OCI-LY3 (cell line): ENCODE measurements at regions not wholly inside any gene's neighbourhood (a gene's known extent, or its start where the extent isn't known, plus 50 kb on each side); places are given as distances from the start of the nearest gene placed in this dataset.

Experiments
- H2AFZ ChIP-seq: fragments of 200-600, 300-600 bp; shearing (Covaris generic); 2 replicates; pipeline ENCODE4 v1.6.0; 2014; ENCODE audit warnings: antibody characterized with exemption, low read depth, low read length
- H3K27ac ChIP-seq: fragments of 200-600, 300-600 bp; sonication (generic); 2 replicates; pipeline ENCODE4 v1.5.1; 2014; ENCODE audit warnings: mild to moderate bottlenecking, low read length, moderate library complexity, mixed read lengths
- H3K27me3 ChIP-seq: fragments of 200-600, 300-600 bp; sonication (generic); 2 replicates; pipeline ENCODE4 v1.6.1; 2014; ENCODE audit warnings: low read depth, low read length, mixed read lengths
- H3K36me3 ChIP-seq: fragments of 200-600, 300-600 bp; sonication (generic); replicated peaks from 2 replicates; pipeline ENCODE3; 2014; ENCODE audit warnings: low read depth, low read length, mixed read lengths
- H3K4me1 ChIP-seq: fragments of 300-600, 200-600 bp; sonication (generic); 2 replicates; pipeline ENCODE4 v1.6.1; 2014; ENCODE audit warnings: low read length, mixed read lengths
- H3K4me2 ChIP-seq: fragments of 200-600, 300-600 bp; sonication (generic); 2 replicates; pipeline ENCODE4 v1.6.1; 2014; ENCODE audit warnings: low read length, mixed read lengths
- H3K4me3 ChIP-seq: fragments of 300-600, 200-600 bp; sonication (generic); 2 replicates; pipeline ENCODE4 v1.5.1; 2014; ENCODE audit warnings: antibody characterized with exemption, mild to moderate bottlenecking, low read length, moderate library complexity
- H3K79me2 ChIP-seq: fragments of 300-600, 200-600 bp; shearing (Covaris generic); 2 replicates; pipeline ENCODE4 v1.6.1; 2014; ENCODE audit warnings: mild to moderate bottlenecking, low read length, mixed read lengths
- H3K9ac ChIP-seq: fragments of 300-600, 200-600 bp; shearing (Covaris generic); 2 replicates; pipeline ENCODE4 v1.6.0; 2014; ENCODE audit warnings: mild to moderate bottlenecking, low read length, moderate library complexity
- H3K9me3 ChIP-seq: fragments of 200-600, 300-600 bp; shearing (Covaris generic); 2 replicates; pipeline ENCODE4 v1.6.1; 2014; ENCODE audit warnings: low read length, mixed read lengths; ENCODE audit not compliant: insufficient read depth
- H4K20me1 ChIP-seq: fragments of 200-600, 300-600 bp; sonication (generic); 2 replicates; pipeline ENCODE4 v1.6.1; 2016; ENCODE audit warnings: low read length, mixed read lengths; ENCODE audit not compliant: insufficient read depth
- CTCF ChIP-seq: fragments of 200-600, 300-600 bp; sonication (generic); IDR thresholded peaks from 2 replicates; pipeline ENCODE4 v1.5.1; 2014; ENCODE audit warnings: antibody characterized with exemption, low read length, low read depth
- EZH2phosphoT487 ChIP-seq: fragments of 200-600 bp; shearing (Covaris generic); IDR thresholded peaks from 2 replicates; pipeline ENCODE4 v1.6.1; 2018; ENCODE audit warnings: antibody characterized with exemption, mixed run types, low read depth

DNA sequence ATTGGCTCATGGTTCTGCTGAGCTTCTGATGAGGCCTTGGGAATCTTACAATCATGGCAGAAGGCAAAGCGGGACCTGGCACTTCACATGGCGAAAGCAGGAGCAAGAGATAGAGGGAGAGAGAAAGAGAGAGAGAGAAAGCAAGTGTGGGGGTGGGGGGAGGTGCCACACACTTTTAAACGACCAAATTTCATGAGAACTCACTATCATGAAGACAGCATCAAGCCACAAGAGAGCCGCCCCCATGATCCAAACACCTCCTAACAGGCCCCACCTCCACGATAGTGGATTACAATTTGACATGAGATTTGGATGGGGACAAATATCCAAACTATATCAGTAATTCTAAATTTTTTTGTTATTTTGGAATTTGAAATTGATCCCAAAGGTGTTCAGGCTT, 553.9 kb downstream of the PRR16 start:
- no peak overlapping the region for H2AFZ ChIP-seq
- H3K4me1 ChIP-seq: no peaks in the 10 kb centered on the region
- TF ChIP-seq CTCF (no peak), EZH2phosphoT487 (no peak)

DNA sequence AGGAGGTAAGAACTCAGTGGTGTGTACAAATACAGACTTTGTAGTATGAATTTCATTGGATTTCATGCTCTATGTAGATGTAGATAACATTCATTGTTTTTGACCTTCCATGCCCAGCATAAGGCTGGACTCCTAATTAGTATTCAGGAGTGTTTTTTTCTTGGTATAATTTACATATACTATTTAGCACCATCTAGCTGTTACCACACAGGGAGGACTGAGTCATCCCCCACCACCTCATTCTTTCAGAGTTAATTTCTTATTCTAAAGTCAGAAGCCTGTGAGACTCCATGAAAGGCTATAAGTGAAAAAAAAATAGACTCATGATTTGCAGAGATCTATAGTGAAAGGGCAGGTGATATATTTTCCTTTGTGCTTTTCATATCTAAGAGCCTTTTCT, 555.0 kb downstream of the PRR16 start:
- Histone ChIP-seq H4K20me1 (no peaks in the 10 kb centered on the region), H3K4me2 (no peak overlapping the region), H3K27me3 (no peaks in the 10 kb centered on the region), H3K36me3 (no peaks in the 10 kb centered on the region), H3K27ac (no peak overlapping the region), H2AFZ (no peak overlapping the region), H3K4me3 (no peak overlapping the region), H3K9me3 (no peaks in the 10 kb centered on the region), H3K4me1 (no peaks in the 10 kb centered on the region), H3K9ac (no peak overlapping the region), H3K79me2 (no peaks in the 10 kb centered on the region)
- no peak for TF ChIP-seq EZH2phosphoT487
- no peak for TF ChIP-seq CTCF

More for the DNA sequence above, 553.9 kb downstream of the PRR16 start:
- H3K79me2 ChIP-seq: no peaks in the 10 kb centered on the region
- no peaks in the 10 kb centered on the region for H3K36me3 ChIP-seq
- no peak overlapping the region for H3K4me2 ChIP-seq
- H3K27ac ChIP-seq: no peak overlapping the region
- no peaks in the 10 kb centered on the region for H3K27me3 ChIP-seq
- H3K9me3 ChIP-seq: no peaks in the 10 kb centered on the region
- H3K4me3 ChIP-seq: no peak overlapping the region
- H3K9ac ChIP-seq: no peak overlapping the region
- no peaks in the 10 kb centered on the region for H4K20me1 ChIP-seq

DNA sequence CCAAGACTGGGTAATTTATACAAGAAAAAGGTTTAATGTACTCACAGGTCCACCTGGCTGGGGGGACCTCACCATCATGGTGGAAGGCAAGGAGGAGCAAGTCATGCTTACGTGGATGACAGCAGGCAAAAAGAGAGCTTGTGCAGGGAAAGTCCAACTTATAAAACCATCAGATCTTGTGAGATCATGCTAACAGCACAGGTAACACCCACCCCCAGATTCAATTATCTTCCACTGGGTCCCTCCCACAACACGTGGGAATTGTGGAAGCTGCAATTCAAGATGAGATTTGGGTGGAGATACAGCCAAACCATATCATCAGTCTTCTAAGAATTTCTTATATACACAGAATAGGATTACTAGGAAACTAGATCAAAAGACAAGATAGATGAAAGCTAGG, 555.6 kb downstream of the PRR16 start:
- Histone ChIP-seq H3K4me2 (no peak overlapping the region), H3K4me3 (no peak overlapping the region), H3K9ac (no peak overlapping the region), H4K20me1 (no peaks in the 10 kb centered on the region), H3K4me1 (no peaks in the 10 kb centered on the region), H3K79me2 (no peaks in the 10 kb centered on the region), H2AFZ (no peak overlapping the region), H3K27ac (no peak overlapping the region), H3K27me3 (no peaks in the 10 kb centered on the region), H3K9me3 (no peaks in the 10 kb centered on the region), H3K36me3 (no peaks in the 10 kb centered on the region)
- no peak for TF ChIP-seq EZH2phosphoT487
- no peak for TF ChIP-seq CTCF

GRCh38 chr5:121021681-121022080, 557.6 kb downstream of the PRR16 start:
- TF ChIP-seq EZH2phosphoT487 (no peak), CTCF (no peak)
- H3K79me2 ChIP-seq: no peaks in the 10 kb centered on the region
- no peak overlapping the region for H2AFZ ChIP-seq
- H3K27ac ChIP-seq: no peak overlapping the region
- H3K4me3 ChIP-seq: no peak overlapping the region
- no peaks in the 10 kb centered on the region for H3K9me3 ChIP-seq
- H3K4me2 ChIP-seq: no peak overlapping the region
- H3K36me3 ChIP-seq: no peaks in the 10 kb centered on the region
- no peaks in the 10 kb centered on the region for H3K4me1 ChIP-seq
- no peaks in the 10 kb centered on the region for H3K27me3 ChIP-seq
- H4K20me1 ChIP-seq: no peaks in the 10 kb centered on the region
- no peak overlapping the region for H3K9ac ChIP-seq
